Calu3 (cell line): ENCODE measurements at regions not wholly inside any gene's neighbourhood (a gene's known extent, or its start where the extent isn't known, plus 50 kb on each side); places are given as distances from the start of the nearest gene placed in this dataset.

Source experiments
- BruUV-seq: library from RNA; stranded (reverse); fragments of 400-500 nt; replicated peaks from 2 replicates; lab custom pipeline; 2021; lab: Mats Ljungman, UMichigan
- CTCF ChIA-PET: fragments of 300-600 bp; sonication (Branson Sonifier 250); formaldehyde crosslinking; loops from one replicate; lab custom pipeline; 2022; ENCODE audit warnings: antibody characterized with exemption; lab: Charles Lee
- DNase-seq: peaks from one replicate; pipeline ENCODE4 v3.0.0; 2022
- H3K27ac Mint-ChIP-seq: one replicate; pipeline ENCODE4 v1.8.0; 2022; ENCODE audit warnings: mixed read lengths; ENCODE audit not compliant: unreplicated experiment
- H3K27me3 Mint-ChIP-seq: one replicate; pipeline ENCODE4 v1.8.0; 2022; ENCODE audit warnings: mixed read lengths; ENCODE audit not compliant: unreplicated experiment
- H3K36me3 Mint-ChIP-seq: one replicate; pipeline ENCODE4 v1.8.0; 2022; ENCODE audit warnings: mild to moderate bottlenecking, moderate library complexity, mixed read lengths; ENCODE audit not compliant: insufficient read depth, unreplicated experiment
- H3K4me1 Mint-ChIP-seq: one replicate; pipeline ENCODE4 v1.8.0; 2022; ENCODE audit warnings: mild to moderate bottlenecking, low read depth, mixed read lengths; ENCODE audit not compliant: unreplicated experiment
- H3K4me3 Mint-ChIP-seq: one replicate; pipeline ENCODE4 v1.8.0; 2022; ENCODE audit warnings: mild to moderate bottlenecking, low read depth, moderate library complexity, mixed read lengths; ENCODE audit not compliant: unreplicated experiment
- H3K9me3 Mint-ChIP-seq: one replicate; pipeline ENCODE4 v1.8.0; 2022; ENCODE audit warnings: low read depth, mixed read lengths; ENCODE audit not compliant: unreplicated experiment
- CTCF ChIP-seq: fragments of 200-600 bp; IDR thresholded peaks from one replicate; pipeline ENCODE4 v1.8.0; 2022; ENCODE audit warnings: antibody characterized with exemption; ENCODE audit not compliant: unreplicated experiment
- intact Hi-C: fragments of 100-400 bp; cut with micrococcal nuclease; formaldehyde crosslinking; loops from one replicate; pipeline ENCODE4 v1.10.0; 2022; ENCODE audit not compliant: unreplicated experiment

- no peak for DNase-seq
- Mint-ChIP-seq H3K9me3 (no peaks in the 10 kb centered on the region), H3K4me1 (no peaks in the 10 kb centered on the region), H3K36me3 (no peaks in the 10 kb centered on the region), H3K4me3 (no peak overlapping the region), H3K27ac (no peak overlapping the region), H3K27me3 (peaks cover under 1% of the 10 kb centered on the region)
- no peak for TF ChIP-seq CTCF
- intact Hi-C loops, result no loop called here
- no TSS peak for BruUV-seq
- CTCF ChIA-PET, result interaction anchor here (0.6 kb wide), 1 partner anchor 1151 kb away, joined by 6 read pairs; no protein-coding TSS in a partner anchor
Observed at GRCh38 chr2:60603533-60604190, 50.2 kb upstream of the BCL11A start.

- no peaks in the 10 kb centered on the region for H3K9me3 Mint-ChIP-seq
- H3K4me3 Mint-ChIP-seq, result no peak overlapping the region
- H3K27me3 Mint-ChIP-seq, result no peaks in the 10 kb centered on the region
- intact Hi-C loops, result no loop called here
- H3K27ac Mint-ChIP-seq, result no peak overlapping the region
- DNase-seq, result no peak
- no peaks in the 10 kb centered on the region for H3K36me3 Mint-ChIP-seq
- H3K4me1 Mint-ChIP-seq, result no peaks in the 10 kb centered on the region
- no peak for TF ChIP-seq CTCF
- no TSS peak for BruUV-seq
- CTCF ChIA-PET, result interaction anchor here (0.6 kb wide), 1 partner anchor 1152 kb away, joined by 6 read pairs; no protein-coding TSS in a partner anchor
Observed at GRCh38 chr2:60604486-60605064, 51.1 kb upstream of the BCL11A start.

- TF ChIP-seq CTCF, result no peak
- CTCF ChIA-PET, result no interaction called here
Observed at GRCh38 chr2:60605866-60606265, 52.4 kb upstream of the BCL11A start.

GRCh38 chr2:60608679-60609078 is 55.2 kb upstream of the BCL11A start:
- CTCF ChIA-PET, result no interaction called here
- Mint-ChIP-seq H3K27ac (no peak overlapping the region), H3K4me1 (no peaks in the 10 kb centered on the region), H3K9me3 (no peaks in the 10 kb centered on the region), H3K4me3 (no peak overlapping the region), H3K27me3 (peaks cover 18% of the 10 kb centered on the region), H3K36me3 (no peaks in the 10 kb centered on the region)
- DNase-seq, result no peak
- BruUV-seq, result no TSS peak
- TF ChIP-seq CTCF, result no peak
- intact Hi-C loops, result no loop called here

More at GRCh38 chr2:60605866-60606265, 52.4 kb upstream of the BCL11A start:
- H3K4me1 Mint-ChIP-seq, result no peaks in the 10 kb centered on the region
- no peak for DNase-seq
- H3K36me3 Mint-ChIP-seq, result no peaks in the 10 kb centered on the region
- intact Hi-C loops, result no loop called here
- H3K27ac Mint-ChIP-seq, result no peak overlapping the region
- H3K27me3 Mint-ChIP-seq, result no peaks in the 10 kb centered on the region
- no peaks in the 10 kb centered on the region for H3K9me3 Mint-ChIP-seq
- BruUV-seq, result no TSS peak
- H3K4me3 Mint-ChIP-seq, result no peak overlapping the region
